ENCODE measurements at regions not wholly inside any gene's neighbourhood (a gene's known extent, or its start where the extent isn't known, plus 50 kb on each side); places are given as distances from the start of the nearest gene placed in this dataset.
"Not testable (repeated sequence)": the region's sequence is repeated elsewhere in the genome, so short reads cannot be mapped to it uniquely, and the experiment has no call there.

GRCh38 chr3:56940321-56940720 is 120.1 kb upstream of the SPATA12 start:
- H3K9me3 ChIP-seq = no peaks in the 10 kb centered on the region
- DNase-seq = no peak
- no peaks in the 10 kb centered on the region for H3K4me1 ChIP-seq
- H3K27me3 ChIP-seq = no peaks in the 10 kb centered on the region
- H3K4me3 ChIP-seq = no peak overlapping the region
- intact Hi-C loops (cut with DNase I) = no loop called here
- no peaks in the 10 kb centered on the region for H3K36me3 ChIP-seq
- no peak overlapping the region for H3K27ac ChIP-seq
- TF ChIP-seq CTCF (IDR thresholded peaks at IDR 0.05) = no peak
- no peak overlapping the region for H3K9ac ChIP-seq (ENCODE audit: low read depth in 2 of 2, low read length in 2 of 2)

GRCh38 chr3:56939834-56940233 is 120.6 kb upstream of the SPATA12 start:
- H3K27me3 ChIP-seq = no peaks in the 10 kb centered on the region
- no peaks in the 10 kb centered on the region for H3K36me3 ChIP-seq
- H3K4me3 ChIP-seq = no peak overlapping the region
- no peak overlapping the region for H3K27ac ChIP-seq
- intact Hi-C loops (cut with DNase I) = no loop called here
- no peak for DNase-seq
- no peaks in the 10 kb centered on the region for H3K9me3 ChIP-seq
- no peak overlapping the region for H3K9ac ChIP-seq (ENCODE audit: low read depth in 2 of 2, low read length in 2 of 2)
- no peak for TF ChIP-seq CTCF (IDR thresholded peaks at IDR 0.05)
- H3K4me1 ChIP-seq = no peaks in the 10 kb centered on the region

- Histone ChIP-seq H3K36me3 (no peaks in the 10 kb centered on the region), H3K4me1 (no peaks in the 10 kb centered on the region), H3K9me3 (no peaks in the 10 kb centered on the region), H3K9ac (ENCODE audit: low read depth in 2 of 2, low read length in 2 of 2) (no peak overlapping the region), H3K4me3 (no peak overlapping the region), H3K27me3 (no peaks in the 10 kb centered on the region), H3K27ac (no peak overlapping the region)
- no peak for DNase-seq
- TF ChIP-seq CTCF (IDR thresholded peaks at IDR 0.05) = no peak
- intact Hi-C loops (cut with DNase I) = no loop called here
These were observed 121.9 kb upstream of the SPATA12 start for GRCh38 chr3:56938530-56938929.

- no peaks in the 10 kb centered on the region for H3K4me1 ChIP-seq
- no peaks in the 10 kb centered on the region for H3K9me3 ChIP-seq
- H3K4me3 ChIP-seq = no peak overlapping the region
- H3K27ac ChIP-seq = no peak overlapping the region
- no peak overlapping the region for H3K9ac ChIP-seq (ENCODE audit: low read depth in 2 of 2, low read length in 2 of 2)
- no peak for DNase-seq
- TF ChIP-seq CTCF (IDR thresholded peaks at IDR 0.05) = no peak
- H3K36me3 ChIP-seq = no peaks in the 10 kb centered on the region
- no peaks in the 10 kb centered on the region for H3K27me3 ChIP-seq
- intact Hi-C loops (cut with DNase I) = no loop called here
These were observed 122.9 kb upstream of the SPATA12 start for GRCh38 chr3:56937580-56937979.

GRCh38 chr3:56935811-56936210 is 124.7 kb upstream of the SPATA12 start:
- no peaks in the 10 kb centered on the region for H3K27me3 ChIP-seq
- no peak for TF ChIP-seq CTCF (IDR thresholded peaks at IDR 0.05)
- no peak for DNase-seq
- H3K9me3 ChIP-seq = no peaks in the 10 kb centered on the region
- H3K27ac ChIP-seq = no peak overlapping the region
- H3K36me3 ChIP-seq = no peaks in the 10 kb centered on the region
- intact Hi-C loops (cut with DNase I) = no loop called here
- no peak overlapping the region for H3K9ac ChIP-seq (ENCODE audit: low read depth in 2 of 2, low read length in 2 of 2)
- H3K4me1 ChIP-seq = no peaks in the 10 kb centered on the region
- no peak overlapping the region for H3K4me3 ChIP-seq

- H3K9me3 ChIP-seq; H3K4me1 ChIP-seq; intact Hi-C loops (cut with DNase I); DNase-seq; H3K9ac ChIP-seq (ENCODE audit: low read depth in 2 of 2, low read length in 2 of 2); H3K27me3 ChIP-seq; H3K36me3 ChIP-seq; H3K27ac ChIP-seq; H3K4me3 ChIP-seq: not testable (repeated sequence)
These were observed 126.0 kb upstream of the SPATA12 start for GRCh38 chr3:56934481-56934880.

All from colonic mucosa (tissue), 4 donors.